D721Med (cell line): ENCODE measurements at regions not wholly inside any gene's neighbourhood (a gene's known extent, or its start where the extent isn't known, plus 50 kb on each side); places are given as distances from the start of the nearest gene placed in this dataset.
"Not testable (repeated sequence)": the region's sequence is repeated elsewhere in the genome, so short reads cannot be mapped to it uniquely, and the experiment has no call there.

ENCODE experiments used
- DNase-seq: peaks from one replicate; pipeline ENCODE4 v3.0.0; 2011; ENCODE audit warnings: low spot score; ENCODE audit not compliant: insufficient read length
- FAIRE-seq: peaks from 2 replicates; lab custom pipeline; 2011; peaks lifted over from hg19 to GRCh38; lab: Jason Lieb, UNC
- TF ChIP-seq, protein P1 (sequence below): IDR thresholded peaks from 2 replicates; pipeline ENCODE4 v1.5.1; 2012; ENCODE audit warnings: mild to moderate bottlenecking, control low read depth; ENCODE audit not compliant: insufficient read depth; ENCODE audit errors: missing control alignments

DNA sequence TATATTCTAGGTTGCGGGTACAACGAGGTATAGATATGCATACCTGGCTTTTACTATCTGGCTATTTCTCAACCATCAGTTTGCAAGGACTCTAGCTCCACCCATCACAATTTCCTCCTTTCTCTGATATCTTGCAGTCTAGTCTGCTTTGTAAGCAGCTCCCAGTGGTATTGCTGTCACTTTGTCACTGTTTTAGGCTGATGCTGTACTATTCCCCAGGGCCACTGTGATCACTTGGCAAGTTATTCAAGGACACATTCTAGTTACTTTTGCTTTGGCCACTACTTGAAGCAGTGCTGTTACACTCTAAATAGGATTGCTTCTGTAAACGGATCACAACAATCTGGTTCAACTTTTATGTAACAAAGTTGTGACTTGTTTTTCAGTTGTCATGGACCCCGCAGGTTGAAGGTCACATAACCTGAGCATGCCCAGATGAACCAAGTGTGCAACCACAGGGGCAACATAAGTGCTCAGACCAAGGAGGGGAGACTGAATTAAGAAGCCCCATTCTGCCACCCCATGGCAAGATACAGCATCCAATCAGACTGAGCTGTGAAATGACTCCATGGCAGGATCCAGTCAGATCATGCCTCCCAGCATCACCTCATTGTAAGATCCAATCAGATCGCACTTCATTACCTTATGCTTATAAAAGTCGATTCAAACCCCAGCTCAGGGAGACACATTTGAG lies 588.4 kb upstream of the CITED2 start:
- no peak for FAIRE-seq
- no peak for DNase-seq
- TF ChIP-seq, protein P1, sequence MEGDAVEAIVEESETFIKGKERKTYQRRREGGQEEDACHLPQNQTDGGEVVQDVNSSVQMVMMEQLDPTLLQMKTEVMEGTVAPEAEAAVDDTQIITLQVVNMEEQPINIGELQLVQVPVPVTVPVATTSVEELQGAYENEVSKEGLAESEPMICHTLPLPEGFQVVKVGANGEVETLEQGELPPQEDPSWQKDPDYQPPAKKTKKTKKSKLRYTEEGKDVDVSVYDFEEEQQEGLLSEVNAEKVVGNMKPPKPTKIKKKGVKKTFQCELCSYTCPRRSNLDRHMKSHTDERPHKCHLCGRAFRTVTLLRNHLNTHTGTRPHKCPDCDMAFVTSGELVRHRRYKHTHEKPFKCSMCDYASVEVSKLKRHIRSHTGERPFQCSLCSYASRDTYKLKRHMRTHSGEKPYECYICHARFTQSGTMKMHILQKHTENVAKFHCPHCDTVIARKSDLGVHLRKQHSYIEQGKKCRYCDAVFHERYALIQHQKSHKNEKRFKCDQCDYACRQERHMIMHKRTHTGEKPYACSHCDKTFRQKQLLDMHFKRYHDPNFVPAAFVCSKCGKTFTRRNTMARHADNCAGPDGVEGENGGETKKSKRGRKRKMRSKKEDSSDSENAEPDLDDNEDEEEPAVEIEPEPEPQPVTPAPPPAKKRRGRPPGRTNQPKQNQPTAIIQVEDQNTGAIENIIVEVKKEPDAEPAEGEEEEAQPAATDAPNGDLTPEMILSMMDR = no peak

DNA sequence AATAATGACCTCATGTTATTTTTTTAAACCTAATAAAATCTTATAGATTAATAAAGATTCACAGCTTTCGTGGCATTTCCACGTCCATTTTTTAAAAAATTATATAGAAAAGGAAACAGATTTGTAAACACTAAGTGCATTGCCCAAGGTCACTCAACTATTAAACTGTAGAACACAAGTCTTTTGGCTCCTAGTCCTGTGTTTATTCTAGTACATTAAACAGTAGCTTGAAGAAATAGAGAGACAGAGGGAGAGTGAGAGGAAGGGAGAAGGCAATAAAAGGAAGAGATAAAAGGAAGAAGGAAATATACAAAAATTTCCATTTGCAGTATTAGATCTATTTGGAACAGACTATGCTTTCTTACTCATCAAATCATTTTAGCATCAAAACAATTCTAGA lies 586.7 kb upstream of the CITED2 start:
- DNase-seq (no peak), FAIRE-seq (no peak)

DNA sequence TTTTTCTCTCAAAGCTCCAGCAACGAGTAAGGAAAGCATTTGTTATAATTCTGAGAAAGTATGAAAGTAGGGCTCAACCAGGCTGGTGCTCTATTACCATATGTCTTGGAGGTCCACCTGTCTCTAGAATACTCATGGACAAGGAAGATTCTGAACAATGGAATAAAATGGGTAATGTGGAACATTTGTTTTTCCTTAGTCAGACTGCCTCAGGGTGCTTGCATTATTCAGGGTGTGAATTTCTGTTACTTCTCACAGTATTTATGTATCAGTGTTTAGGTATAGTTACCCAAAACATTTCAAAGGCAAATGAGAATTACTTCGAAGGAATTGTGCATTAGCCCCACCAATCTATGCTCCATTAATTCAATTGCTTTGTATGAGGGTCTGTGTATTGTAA lies 586.2 kb upstream of the CITED2 start:
- no peak for FAIRE-seq
- no peak for DNase-seq
- TF ChIP-seq, protein P1 = no peak

More for the DNA sequence above, 586.7 kb upstream of the CITED2 start:
- TF ChIP-seq, protein P1 = no peak

DNA sequence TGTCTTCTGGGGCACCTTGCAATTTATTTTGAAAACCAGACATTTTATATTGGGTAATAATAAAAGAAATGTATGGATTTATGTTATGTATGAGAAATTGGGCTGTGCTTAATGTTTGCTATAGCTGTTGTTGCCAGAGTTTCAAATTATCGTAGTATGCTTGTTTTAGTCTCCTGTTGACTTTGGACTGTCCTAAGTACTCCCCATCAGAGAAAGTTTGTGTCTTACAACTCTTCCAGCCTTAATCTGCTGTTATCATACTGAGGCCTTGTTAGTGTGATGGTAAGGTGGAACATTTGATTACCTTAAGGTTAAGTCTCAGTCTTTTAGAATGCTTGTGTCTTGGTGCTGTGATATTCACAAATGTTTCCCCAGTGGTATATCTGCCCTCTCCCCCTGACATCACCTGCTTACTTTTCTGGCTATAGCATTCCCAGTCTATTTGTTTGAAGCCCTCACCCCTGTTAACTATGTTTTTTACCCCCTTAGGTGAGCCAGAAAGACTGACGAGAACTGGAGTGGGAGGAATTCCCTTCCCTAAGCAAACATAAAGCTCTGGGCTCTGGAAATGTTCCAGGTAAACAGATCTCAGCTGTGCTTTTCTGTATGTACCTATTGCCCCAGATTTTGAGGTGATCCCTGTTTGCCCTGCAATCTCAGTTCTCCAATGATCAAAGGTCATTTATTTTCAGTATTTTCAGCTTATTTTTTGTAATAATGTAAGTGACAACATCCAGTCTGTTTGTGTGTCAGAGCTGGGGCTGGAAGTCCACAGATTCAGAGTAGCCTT lies 581.1 kb upstream of the CITED2 start:
- DNase-seq = no peak
- TF ChIP-seq, protein P1 = no peak
- no peak for FAIRE-seq

DNA sequence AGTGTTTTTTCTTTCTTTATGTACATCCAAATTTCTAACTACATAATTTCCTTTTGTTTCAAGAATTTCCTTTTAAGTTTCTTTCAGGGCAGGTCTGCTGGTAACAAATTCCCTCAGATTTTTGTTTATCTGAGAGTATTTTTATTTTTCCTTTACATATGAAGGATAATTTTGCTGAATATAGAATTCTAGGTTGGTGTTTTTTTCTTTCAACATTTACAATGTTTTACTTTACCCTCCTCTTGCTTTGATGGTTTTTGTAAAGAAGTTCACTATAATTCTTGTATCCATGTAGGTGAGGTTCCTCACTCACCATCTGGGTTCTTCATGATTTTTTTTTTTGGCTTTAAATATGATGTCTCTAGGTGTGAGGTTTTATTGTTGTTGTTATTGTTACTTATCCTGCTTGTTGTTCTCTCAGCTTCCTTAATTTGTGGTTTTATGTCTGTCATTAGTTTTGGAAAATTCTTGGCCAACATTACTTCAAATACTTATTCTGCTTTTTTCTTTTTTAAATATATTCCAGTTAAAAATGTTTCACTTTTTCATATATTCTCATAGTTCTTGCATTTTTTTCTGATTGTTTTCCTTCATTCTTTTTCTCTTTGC lies 580.1 kb upstream of the CITED2 start:
- DNase-seq = no peak
- TF ChIP-seq, protein P1 = no peak
- no peak for FAIRE-seq

DNA sequence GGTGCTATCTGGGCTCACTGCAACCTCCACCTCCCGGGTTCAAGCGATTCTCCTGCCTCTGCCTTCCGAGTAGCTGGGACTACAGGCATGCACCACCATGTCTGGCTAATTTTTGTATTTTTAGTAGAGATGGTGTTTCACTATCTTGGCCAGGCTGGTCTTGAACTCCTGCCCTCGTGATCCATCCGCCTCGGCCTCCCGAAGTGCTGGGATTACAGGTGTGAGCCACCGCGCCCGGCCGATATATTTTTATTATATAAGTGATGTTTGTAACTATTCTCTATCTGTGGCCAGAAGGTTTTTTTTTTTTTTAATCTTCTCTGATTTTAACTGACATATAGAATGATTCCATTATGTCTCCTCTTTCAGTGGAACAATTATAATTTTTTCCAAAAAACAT lies 579.3 kb upstream of the CITED2 start:
- FAIRE-seq, DNase-seq: not testable (repeated sequence)

DNA sequence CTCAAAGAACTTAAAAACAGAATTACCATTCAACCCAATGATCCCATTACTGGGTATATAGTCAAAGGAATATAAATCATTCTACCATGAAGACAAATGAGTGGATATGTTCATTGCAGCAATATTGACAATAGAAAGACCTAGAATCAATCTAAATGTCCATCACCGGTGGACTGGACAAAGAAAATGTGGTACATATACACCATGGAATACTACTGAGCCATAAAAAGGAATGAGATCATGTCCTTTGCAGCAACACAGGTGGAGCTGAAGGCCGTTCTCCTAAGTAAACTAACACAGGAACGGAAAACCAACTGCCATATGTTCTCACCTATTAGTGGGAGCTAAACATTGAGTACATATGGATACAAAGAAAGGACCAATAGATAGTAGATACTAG lies 576.7 kb upstream of the CITED2 start:
- TF ChIP-seq, protein P1 = no peak
- DNase-seq (no peak), FAIRE-seq (no peak)
